ENCODE measurements at regions not wholly inside any gene's neighbourhood (a gene's known extent, or its start where the extent isn't known, plus 50 kb on each side); places are given as distances from the start of the nearest gene placed in this dataset.

GRCh38 chr2:176601066-176601465, 331.8 kb downstream of the MTX2 start:
- Histone ChIP-seq H3K36me3 (no peaks in the 10 kb centered on the region), H3K4me3 (no peak overlapping the region), H3K4me1 (peaks cover 0 to 4% (median 1%) of the 10 kb centered on the region in 4 donors), H3K27me3 (peaks cover 0 to 7% (median 0%) of the 10 kb centered on the region in 3 donors), H3K27ac (no peak overlapping the region), H3K9me3 (no peaks in the 10 kb centered on the region)
- TF ChIP-seq EP300 (IDR thresholded peaks at IDR 0.05) (no peak), POLR2A (IDR thresholded peaks at IDR 0.05) (no peak), POLR2AphosphoS5 (IDR thresholded peaks at IDR 0.05) (no peak), CTCF (IDR thresholded peaks at IDR 0.05) (no peak)
- DNase-seq = peak in 1 of 2 donors; percentile 35
- intact Hi-C loops (cut with DNase I; ENCODE audit: low total_unique reads) = no loop called here
- 45 to 62% (median 49%) methylated on average over 2 of the region's 2 CpGs for WGBS, 5 donors

DNA sequence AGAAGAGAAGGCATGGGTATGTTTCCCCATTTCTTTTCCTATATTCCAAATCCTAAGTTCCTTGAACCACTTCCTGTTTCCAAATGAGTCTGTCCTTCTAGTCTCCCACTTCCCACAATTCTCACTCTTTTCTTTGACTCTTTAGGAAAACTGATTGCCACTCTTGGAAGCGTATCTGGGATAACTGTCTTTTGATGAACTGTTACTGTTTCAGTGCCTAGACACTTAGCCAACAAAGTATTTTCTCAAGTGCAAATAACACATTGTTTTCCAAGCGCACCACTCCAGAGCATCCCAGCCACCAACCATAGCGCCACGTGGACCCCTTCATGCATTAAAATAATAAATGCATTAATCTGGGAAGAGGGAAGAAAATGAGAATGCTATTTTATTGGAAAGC, 342.8 kb downstream of the MTX2 start:
- intact Hi-C loops (cut with DNase I; ENCODE audit: low total_unique reads) = no loop called here
- Histone ChIP-seq H3K4me1 (no peaks in the 10 kb centered on the region), H3K4me3 (no peak overlapping the region), H3K27me3 (peaks cover 0 to 17% (median 0%) of the 10 kb centered on the region in 3 donors), H3K9me3 (no peaks in the 10 kb centered on the region), H3K27ac (no peak overlapping the region), H3K36me3 (no peaks in the 10 kb centered on the region)
- TF ChIP-seq POLR2A (IDR thresholded peaks at IDR 0.05) (no peak), EP300 (IDR thresholded peaks at IDR 0.05) (no peak), CTCF (IDR thresholded peaks at IDR 0.05) (no peak), POLR2AphosphoS5 (IDR thresholded peaks at IDR 0.05) (no peak)
- no peak for DNase-seq
- 86 to 90% (median 89%) methylated on average over 4 of the region's 4 CpGs for WGBS, 5 donors

DNA sequence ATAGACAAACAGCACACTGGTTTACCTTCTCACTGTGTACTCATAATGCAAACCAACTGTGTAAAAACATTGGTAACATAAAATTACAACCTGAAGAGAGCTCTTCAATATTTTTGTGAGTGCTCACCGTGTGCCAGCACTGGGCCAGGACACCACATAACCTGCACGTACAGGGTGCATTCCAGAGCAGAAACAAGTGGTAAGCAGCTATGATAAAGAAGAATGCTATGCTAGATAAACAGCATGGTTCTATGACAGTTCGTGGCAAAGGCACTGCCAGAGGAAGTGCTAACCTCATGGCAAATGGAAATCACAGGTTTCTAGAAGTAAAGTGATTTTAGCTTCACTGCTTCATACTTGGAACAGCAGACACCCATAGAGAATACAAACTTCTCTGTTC, 343.5 kb downstream of the MTX2 start:
- H3K4me3 ChIP-seq = no peak overlapping the region
- no peak for TF ChIP-seq EP300 (IDR thresholded peaks at IDR 0.05)
- H3K9me3 ChIP-seq = no peaks in the 10 kb centered on the region
- H3K36me3 ChIP-seq = no peaks in the 10 kb centered on the region
- intact Hi-C loops (cut with DNase I; ENCODE audit: low total_unique reads) = no loop called here
- no peak for DNase-seq
- WGBS, 5 donors = 27 to 48% (median 33%) methylated on average over 3 of the region's 3 CpGs
- H3K27me3 ChIP-seq = peaks cover 0 to 12% (median 0%) of the 10 kb centered on the region in 3 donors
- H3K27ac ChIP-seq = no peak overlapping the region
- H3K4me1 ChIP-seq = no peaks in the 10 kb centered on the region

GRCh38 chr2:176613323-176613987, 344.2 kb downstream of the MTX2 start:
- Histone ChIP-seq H3K27ac (no peak overlapping the region), H3K27me3 (peaks cover 0 to 12% (median 0%) of the 10 kb centered on the region in 3 donors), H3K4me3 (no peak overlapping the region), H3K9me3 (no peaks in the 10 kb centered on the region), H3K36me3 (no peaks in the 10 kb centered on the region), H3K4me1 (no peaks in the 10 kb centered on the region)
- intact Hi-C loops (cut with DNase I; ENCODE audit: low total_unique reads) = no loop called here
- peak in 1 of 2 donors; percentile 77 for DNase-seq
- no peak for TF ChIP-seq CTCF (IDR thresholded peaks at IDR 0.05)
- 32 to 49% (median 38%) methylated on average over 3 of the region's 3 CpGs for WGBS, 5 donors

GRCh38 chr2:176614049-176614448, 344.8 kb downstream of the MTX2 start:
- Histone ChIP-seq H3K9me3 (no peaks in the 10 kb centered on the region), H3K4me3 (no peak overlapping the region), H3K4me1 (no peaks in the 10 kb centered on the region), H3K36me3 (no peaks in the 10 kb centered on the region), H3K27ac (no peak overlapping the region), H3K27me3 (peaks cover 0 to 18% (median 0%) of the 10 kb centered on the region in 3 donors)
- intact Hi-C loops (cut with DNase I; ENCODE audit: low total_unique reads) = no loop called here
- no peak for DNase-seq
- no peak for TF ChIP-seq EP300 (IDR thresholded peaks at IDR 0.05)
- no peak for TF ChIP-seq CTCF (IDR thresholded peaks at IDR 0.05)
- TF ChIP-seq POLR2A (IDR thresholded peaks at IDR 0.05) = no peak
- TF ChIP-seq POLR2AphosphoS5 (IDR thresholded peaks at IDR 0.05) = no peak
- WGBS, 5 donors = 57 to 73% (median 60%) methylated on average over 2 of the region's 2 CpGs

Measured in stomach (tissue), 8 donors.